Activated T-helper 1 cell treated with anti-CD3 and anti-CD28 coated beads, Interleukin-12 subunit alpha, Interleukin-12 subunit beta, Interleukin-2, Interleukin-4 antibody, amounts not matched to agents 30 ng/mL and 10 ng/mL and 1 ng/mL, durations not matched to agents 14 hours and 24 hours and 36 hours (primary cell): ENCODE measurements at regions not wholly inside any gene's neighbourhood (a gene's known extent, or its start where the extent isn't known, plus 50 kb on each side); places are given as distances from the start of the nearest gene placed in this dataset.

Source experiments
- DNase-seq: peaks from one replicate; pipeline ENCODE4 v3.0.0; 2021; ENCODE audit warnings: low spot score
- H3K27ac Mint-ChIP-seq: one replicate; pipeline ENCODE4 v1.8.0; 2021; ENCODE audit warnings: mild to moderate bottlenecking, mixed read lengths
- H3K27me3 Mint-ChIP-seq: one replicate; pipeline ENCODE4 v1.8.0; 2022; ENCODE audit warnings: mild to moderate bottlenecking, moderate library complexity, mixed read lengths; ENCODE audit not compliant: insufficient read depth
- H3K36me3 Mint-ChIP-seq: one replicate; pipeline ENCODE4 v1.8.0; 2021; ENCODE audit warnings: low read depth, mixed read lengths
- H3K4me1 Mint-ChIP-seq: one replicate; pipeline ENCODE4 v1.8.0; 2021; ENCODE audit warnings: low read depth, mixed read lengths
- H3K4me3 Mint-ChIP-seq: one replicate; pipeline ENCODE4 v1.8.0; 2021; ENCODE audit warnings: mild to moderate bottlenecking, moderate library complexity, mixed read lengths
- H3K9me3 Mint-ChIP-seq: one replicate; pipeline ENCODE4 v1.8.0; 2021; ENCODE audit warnings: mixed read lengths
- intact Hi-C: fragments of 100-400 bp; cut with micrococcal nuclease; formaldehyde crosslinking; loops from one replicate; pipeline ENCODE4 v1.15.1; 2024

DNA sequence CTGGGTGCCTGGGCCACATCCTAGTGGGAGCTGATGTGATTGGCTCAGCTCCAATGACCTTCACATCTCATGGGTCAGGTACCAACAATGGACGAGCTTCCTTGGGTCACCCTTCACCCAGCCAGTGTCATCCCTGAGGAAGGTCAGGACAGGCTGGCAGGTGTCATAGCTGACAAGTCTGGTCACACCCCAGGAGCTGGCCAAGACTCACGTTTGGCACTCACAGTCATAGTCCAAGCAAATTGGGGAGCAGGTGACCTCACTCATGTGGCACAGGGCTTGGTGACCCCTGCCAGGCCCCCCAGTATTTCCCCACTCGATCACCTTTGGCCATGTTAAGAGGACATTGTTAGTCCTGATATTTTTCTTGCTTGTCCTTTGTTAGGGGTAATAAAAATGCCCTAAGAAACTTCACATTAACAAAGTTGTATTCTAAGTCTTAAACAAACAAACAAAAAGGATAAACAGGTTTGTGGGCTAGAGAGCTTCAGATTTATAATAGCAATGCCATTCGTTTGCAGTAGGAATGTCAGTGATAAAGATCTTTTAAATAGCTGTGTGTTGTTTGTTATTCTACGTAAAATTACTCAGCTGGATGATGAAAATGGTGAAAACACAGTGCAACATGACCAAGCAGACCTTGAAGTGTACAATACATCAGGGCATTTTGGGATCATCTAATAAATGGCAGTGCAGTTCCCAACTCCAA is 79.5 kb upstream of the POMGNT2 start:
- intact Hi-C loops, result no loop called here
- Mint-ChIP-seq H3K9me3 (no peaks in the 10 kb centered on the region), H3K27me3 (peaks cover 7% of the 10 kb centered on the region), H3K27ac (no peak overlapping the region), H3K4me3 (no peak overlapping the region), H3K4me1 (peaks cover 28% of the 10 kb centered on the region), H3K36me3 (peaks cover 1% of the 10 kb centered on the region)
- no peak for DNase-seq

DNA sequence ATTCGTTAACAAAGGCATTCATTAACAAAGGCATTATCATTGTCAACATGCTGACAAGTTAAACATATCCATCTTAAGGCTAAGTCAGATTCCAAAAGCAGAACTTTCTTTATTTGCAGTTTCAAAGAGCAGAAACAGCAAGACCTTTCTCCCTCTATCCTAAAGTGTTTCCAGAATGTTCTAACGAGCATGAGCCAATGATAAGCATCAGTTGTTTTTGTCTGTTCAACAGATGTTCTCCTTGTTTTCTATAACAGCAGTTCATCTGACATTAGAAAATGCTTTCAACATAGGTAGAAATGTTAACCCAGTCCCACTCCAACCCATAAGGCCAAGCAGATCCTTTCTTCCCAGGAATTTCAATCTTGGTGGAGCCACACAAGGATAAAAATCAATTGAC is 77.6 kb upstream of the POMGNT2 start:
- Mint-ChIP-seq H3K4me1 (peaks cover 48% of the 10 kb centered on the region), H3K27ac (no peak overlapping the region), H3K4me3 (no peak overlapping the region), H3K9me3 (no peaks in the 10 kb centered on the region), H3K27me3 (peaks cover 2% of the 10 kb centered on the region), H3K36me3 (no peaks in the 10 kb centered on the region)
- no peak for DNase-seq
- intact Hi-C loops, result no loop called here

DNA sequence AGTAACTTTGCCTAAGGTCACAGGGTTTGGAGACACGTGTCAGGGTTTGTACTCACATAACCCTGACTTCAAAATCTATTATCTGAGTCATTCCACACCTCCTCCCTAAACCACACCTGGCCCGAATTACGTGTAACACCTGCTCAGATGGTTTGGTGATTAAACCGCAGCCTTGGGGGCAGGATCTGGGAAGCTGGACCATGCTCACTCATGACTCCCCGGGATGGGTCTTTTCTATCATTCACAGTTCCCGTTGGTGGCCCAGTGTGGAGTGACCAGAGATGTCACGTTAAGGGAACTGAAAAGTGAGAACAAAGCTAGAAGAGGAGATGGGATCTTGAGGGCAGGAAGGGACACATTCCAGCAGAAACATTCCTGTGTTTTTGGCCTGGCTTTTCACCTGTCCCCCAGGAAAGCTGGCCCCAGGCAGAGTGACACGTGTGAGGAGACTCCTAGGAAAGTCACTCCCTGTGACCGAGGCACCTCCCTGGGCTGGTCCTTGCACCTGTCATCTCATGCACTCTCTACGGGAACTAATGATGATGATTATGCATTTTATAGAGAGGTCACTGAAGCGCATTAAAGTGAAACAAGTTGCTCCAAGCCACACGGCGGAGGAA is 75.4 kb upstream of the POMGNT2 start:
- Mint-ChIP-seq H3K4me3 (peak overlapping the region; percentile 55), H3K4me1 (peaks cover 60% of the 10 kb centered on the region), H3K9me3 (no peaks in the 10 kb centered on the region), H3K27ac (peak overlapping the region; percentile 80), H3K36me3 (no peaks in the 10 kb centered on the region), H3K27me3 (peaks cover 4% of the 10 kb centered on the region)
- intact Hi-C loops, result loop anchor here (2.0 kb wide), 3 partner anchors 19 to 207 kb away; no protein-coding TSS in a partner anchor
- peak; percentile 45 for DNase-seq

DNA sequence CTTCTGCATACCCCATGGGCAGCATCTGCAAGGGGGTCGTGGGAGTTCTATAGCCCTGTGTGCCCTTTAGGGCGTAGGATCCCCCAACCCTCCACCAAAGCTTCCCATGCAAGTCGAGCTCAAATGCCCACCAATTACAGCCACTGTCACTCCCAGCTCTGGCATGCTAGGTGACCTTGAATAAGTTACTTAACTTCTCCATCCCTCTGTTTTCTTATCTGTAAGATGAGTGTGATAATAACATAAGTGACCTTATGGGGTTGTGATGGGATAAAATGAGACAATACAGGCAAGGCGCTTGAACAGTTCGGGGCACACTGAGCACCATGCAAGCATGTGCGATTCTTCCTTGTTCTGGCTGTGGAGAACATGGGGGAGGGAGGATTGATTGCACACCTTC is 74.8 kb upstream of the POMGNT2 start:
- DNase-seq, result no peak
- Mint-ChIP-seq H3K4me3 (peak overlapping the region; percentile 55), H3K9me3 (no peaks in the 10 kb centered on the region), H3K27me3 (peaks cover 4% of the 10 kb centered on the region), H3K36me3 (peaks cover under 1% of the 10 kb centered on the region), H3K4me1 (peaks cover 62% of the 10 kb centered on the region), H3K27ac (peak overlapping the region; percentile 80)
- intact Hi-C loops, result loop anchor here (2.0 kb wide), 3 partner anchors 18 to 208 kb away; no protein-coding TSS in a partner anchor

DNA sequence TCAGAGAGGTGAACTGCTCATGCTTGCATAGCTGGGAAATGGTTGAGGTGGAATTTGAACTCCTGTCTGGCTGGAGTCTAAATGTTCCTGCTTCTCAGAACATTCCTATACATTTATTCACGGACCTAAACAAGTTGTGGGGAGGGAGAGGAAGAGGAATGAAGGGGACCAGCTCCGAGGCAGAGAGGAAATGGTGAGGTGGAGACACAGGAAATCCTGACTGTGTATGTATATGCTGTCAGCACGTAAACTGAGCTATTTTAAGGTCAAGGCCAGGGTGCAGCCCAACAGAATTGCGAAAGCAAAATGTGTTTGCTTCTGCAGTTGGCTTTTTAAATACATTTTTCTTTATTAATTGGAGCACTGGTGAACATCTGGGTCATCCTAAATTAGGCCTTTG is 74.1 kb upstream of the POMGNT2 start:
- H3K9me3 Mint-ChIP-seq, result no peaks in the 10 kb centered on the region
- peaks cover 4% of the 10 kb centered on the region for H3K27me3 Mint-ChIP-seq
- H3K4me1 Mint-ChIP-seq, result peaks cover 62% of the 10 kb centered on the region
- peak overlapping the region; percentile 80 for H3K27ac Mint-ChIP-seq
- H3K36me3 Mint-ChIP-seq, result peaks cover 2% of the 10 kb centered on the region
- peak overlapping the region; percentile 36 for H3K4me3 Mint-ChIP-seq
- DNase-seq, result peak; percentile 48
- intact Hi-C loops, result loop anchor here (2.0 kb wide), 3 partner anchors 17 to 209 kb away; no protein-coding TSS in a partner anchor

DNA sequence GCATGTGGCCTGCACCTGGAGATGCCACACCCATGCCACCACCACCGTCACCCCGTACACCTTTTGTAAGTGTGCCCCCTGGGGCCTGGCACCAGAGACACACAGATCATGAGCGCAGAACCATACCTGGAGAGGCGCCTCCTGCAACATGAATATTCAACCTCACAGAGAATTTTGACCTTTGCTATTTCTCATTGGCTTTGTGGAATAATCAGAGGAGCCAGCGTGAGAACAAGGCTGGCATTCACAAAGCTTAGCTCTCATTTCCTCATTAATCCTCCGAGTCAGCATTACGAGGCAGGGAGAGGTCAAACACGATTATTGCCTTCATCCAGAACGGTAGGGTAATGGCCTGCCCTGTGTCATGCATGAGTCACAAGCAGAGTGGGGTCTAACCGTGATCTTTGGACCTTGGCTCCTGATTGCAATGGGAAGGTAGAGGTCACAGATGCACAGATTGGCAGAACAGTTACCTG is 73.0 kb upstream of the POMGNT2 start:
- Mint-ChIP-seq H3K36me3 (peaks cover 9% of the 10 kb centered on the region), H3K4me3 (no peak overlapping the region), H3K27ac (peak overlapping the region; percentile 5), H3K9me3 (peaks cover 8% of the 10 kb centered on the region), H3K27me3 (peaks cover 4% of the 10 kb centered on the region), H3K4me1 (peaks cover 62% of the 10 kb centered on the region)
- intact Hi-C loops, result no loop called here
- DNase-seq, result no peak

DNA sequence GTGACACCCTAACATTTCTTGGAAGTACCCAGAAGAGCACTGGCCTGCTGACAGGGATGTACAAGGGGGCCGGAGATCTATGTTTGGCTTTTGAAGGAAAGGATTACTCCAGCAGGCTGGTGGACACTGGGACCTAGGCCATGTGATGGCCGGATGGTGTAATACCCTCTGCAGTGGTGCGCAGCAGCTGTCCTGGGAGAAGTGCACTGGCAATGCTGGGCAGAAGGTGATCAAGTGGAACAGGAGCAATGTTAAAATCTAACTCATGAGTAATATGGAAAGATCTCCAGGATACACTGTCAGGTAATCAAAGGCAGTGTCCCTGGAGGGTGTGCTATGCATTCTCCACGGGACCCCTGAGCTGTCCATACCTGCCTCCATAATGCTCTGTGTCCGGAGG is 71.2 kb upstream of the POMGNT2 start:
- intact Hi-C loops, result no loop called here
- no peak overlapping the region for H3K27ac Mint-ChIP-seq
- H3K4me1 Mint-ChIP-seq, result peaks cover 48% of the 10 kb centered on the region

DNA sequence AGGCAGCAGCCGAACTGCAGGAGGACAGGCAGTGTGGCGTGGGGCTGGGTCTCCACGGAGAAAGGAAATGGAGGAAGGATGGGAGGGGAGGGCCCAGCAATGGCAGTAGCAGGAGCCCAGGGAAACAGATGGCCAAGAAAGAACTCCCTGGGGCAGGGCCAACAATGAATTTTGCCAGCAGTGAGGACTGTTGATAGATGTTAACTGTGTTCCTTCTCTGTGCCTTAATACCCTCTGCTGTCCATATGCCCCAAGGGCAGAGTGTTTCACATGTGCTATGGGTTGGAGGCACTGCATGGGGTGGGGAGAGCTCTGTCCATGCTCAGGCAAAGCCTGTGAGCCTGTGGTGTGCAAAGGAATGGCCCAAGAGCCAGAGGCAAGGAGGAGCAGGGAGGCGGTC is 70.8 kb upstream of the POMGNT2 start:
- Mint-ChIP-seq H3K27me3 (peaks cover 2% of the 10 kb centered on the region), H3K9me3 (peaks cover 21% of the 10 kb centered on the region), H3K36me3 (peaks cover 13% of the 10 kb centered on the region), H3K4me3 (no peak overlapping the region), H3K4me1 (peaks cover 46% of the 10 kb centered on the region), H3K27ac (peak overlapping the region; percentile 26)
- intact Hi-C loops, result no loop called here
- no peak for DNase-seq

More for the DNA sequence above, 71.2 kb upstream of the POMGNT2 start:
- H3K9me3 Mint-ChIP-seq, result peaks cover 21% of the 10 kb centered on the region
- H3K4me3 Mint-ChIP-seq, result no peak overlapping the region
- peaks cover 2% of the 10 kb centered on the region for H3K27me3 Mint-ChIP-seq
- DNase-seq, result no peak
- peaks cover 13% of the 10 kb centered on the region for H3K36me3 Mint-ChIP-seq

DNA sequence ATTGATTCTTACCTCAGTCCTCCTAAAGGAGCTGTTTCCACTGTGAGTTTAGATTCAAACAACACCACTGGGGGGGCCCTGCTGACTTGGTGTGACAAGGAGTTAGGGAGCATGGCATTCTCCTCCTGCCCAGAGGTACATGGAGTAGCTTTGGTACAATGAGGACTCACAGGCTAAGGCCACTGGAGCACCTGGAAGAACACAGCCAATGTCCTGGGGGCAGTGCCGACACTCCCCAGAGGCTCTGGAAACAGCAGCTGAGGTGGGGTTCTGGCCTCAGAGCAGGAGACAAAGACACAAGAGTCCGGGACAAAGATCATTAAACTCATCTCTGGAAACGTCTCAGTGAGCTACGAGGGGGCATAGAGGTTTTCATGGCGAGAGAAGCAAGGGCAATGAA is 69.7 kb upstream of the POMGNT2 start:
- Mint-ChIP-seq H3K36me3 (peaks cover 13% of the 10 kb centered on the region), H3K27ac (no peak overlapping the region), H3K4me1 (peaks cover 35% of the 10 kb centered on the region), H3K4me3 (no peak overlapping the region), H3K27me3 (peaks cover 7% of the 10 kb centered on the region), H3K9me3 (peaks cover 21% of the 10 kb centered on the region)
- DNase-seq, result no peak
- intact Hi-C loops, result no loop called here

DNA sequence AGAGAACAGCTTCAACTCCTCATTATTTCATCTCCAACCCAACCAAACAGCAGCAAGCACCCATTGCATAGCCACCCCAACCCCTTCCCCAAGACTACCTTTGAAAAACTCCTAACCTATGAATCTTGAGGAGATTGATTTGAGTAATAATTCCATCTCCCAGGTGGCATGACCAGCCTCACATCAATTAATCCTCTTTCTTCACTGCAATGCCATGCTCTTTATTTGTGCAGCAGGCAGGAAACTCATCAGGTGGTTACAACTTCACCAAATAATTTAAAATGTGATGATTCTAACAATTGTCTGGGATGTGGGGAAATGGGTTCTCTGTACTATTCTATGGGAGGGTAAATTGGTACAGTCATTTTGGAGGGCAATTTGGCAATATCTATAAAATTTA is 68.1 kb upstream of the POMGNT2 start:
- H3K27ac Mint-ChIP-seq, result no peak overlapping the region
- H3K4me1 Mint-ChIP-seq, result peaks cover 19% of the 10 kb centered on the region

DNA sequence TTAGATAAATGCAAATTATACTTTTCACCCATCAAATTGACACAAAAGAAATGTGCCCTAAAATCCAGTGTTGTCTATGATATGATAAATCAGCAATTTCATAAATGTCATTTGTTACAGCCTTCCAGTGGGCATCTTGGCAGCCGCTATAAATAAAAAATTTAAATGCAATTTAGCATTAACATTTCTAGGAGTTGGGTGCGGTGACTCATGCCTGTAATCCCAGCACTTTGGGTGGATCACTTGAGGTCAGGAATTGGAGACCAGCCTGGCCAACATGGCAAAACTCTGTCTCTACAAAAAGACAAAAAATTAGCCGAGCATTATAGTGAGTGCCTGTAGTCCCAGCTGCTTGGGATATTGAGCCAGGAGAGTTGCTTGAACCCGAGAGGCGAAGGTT is 65.9 kb upstream of the POMGNT2 start:
- peaks cover 11% of the 10 kb centered on the region for H3K27me3 Mint-ChIP-seq

More for the DNA sequence above, 68.1 kb upstream of the POMGNT2 start:
- DNase-seq, result no peak
- intact Hi-C loops, result no loop called here
- peaks cover 29% of the 10 kb centered on the region for H3K9me3 Mint-ChIP-seq
- peaks cover 13% of the 10 kb centered on the region for H3K36me3 Mint-ChIP-seq
- peaks cover 12% of the 10 kb centered on the region for H3K27me3 Mint-ChIP-seq
- H3K4me3 Mint-ChIP-seq, result no peak overlapping the region

DNA sequence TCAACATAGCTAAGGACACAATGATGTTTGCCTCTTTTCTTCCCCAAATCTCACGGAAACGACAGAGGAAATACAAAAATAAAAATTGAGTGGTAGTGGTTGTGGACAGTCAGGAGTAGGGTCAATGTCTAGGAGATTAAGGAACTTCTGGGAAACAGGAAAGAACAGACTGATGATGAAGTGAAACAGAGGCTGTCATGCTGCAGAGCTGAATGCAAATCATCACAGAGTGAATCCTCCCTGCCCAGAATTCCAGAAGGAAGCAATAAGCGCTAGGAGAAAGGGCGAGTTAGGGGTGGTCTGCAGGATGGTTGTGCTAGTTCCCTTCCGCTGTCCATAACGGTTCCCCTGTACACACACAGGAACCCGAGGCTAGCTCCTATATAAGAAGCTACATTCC is 64.7 kb upstream of the POMGNT2 start:
- H3K27me3 Mint-ChIP-seq, result peaks cover 11% of the 10 kb centered on the region
- H3K36me3 Mint-ChIP-seq, result peaks cover 23% of the 10 kb centered on the region
- DNase-seq, result no peak
- intact Hi-C loops, result no loop called here
- no peak overlapping the region for H3K4me3 Mint-ChIP-seq
- no peak overlapping the region for H3K27ac Mint-ChIP-seq
- H3K9me3 Mint-ChIP-seq, result peaks cover 48% of the 10 kb centered on the region
- H3K4me1 Mint-ChIP-seq, result no peaks in the 10 kb centered on the region

More for the DNA sequence above, 65.9 kb upstream of the POMGNT2 start:
- no peak for DNase-seq
- intact Hi-C loops, result no loop called here
- Mint-ChIP-seq H3K27ac (no peak overlapping the region), H3K4me3 (no peak overlapping the region), H3K36me3 (peaks cover 16% of the 10 kb centered on the region), H3K4me1 (peaks cover 7% of the 10 kb centered on the region), H3K9me3 (peaks cover 36% of the 10 kb centered on the region)

DNA sequence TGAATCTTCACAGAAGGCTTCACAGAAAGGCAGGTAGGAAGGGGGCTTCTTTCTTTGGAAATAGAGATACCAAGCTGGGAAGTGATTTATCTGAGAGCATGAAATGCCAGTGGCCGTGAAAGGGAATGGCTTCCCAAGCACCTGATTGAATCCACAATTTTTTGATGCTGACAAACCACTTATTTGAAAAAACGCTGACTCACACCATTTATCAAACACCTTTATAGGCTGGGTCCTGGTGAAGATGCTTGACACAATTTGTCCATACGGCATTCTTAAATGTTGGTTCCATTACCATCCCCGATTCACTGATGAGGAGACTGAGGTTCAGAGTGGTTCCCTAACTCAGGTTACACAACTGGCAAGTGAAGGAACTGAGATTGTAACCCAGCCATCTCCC is 64.1 kb upstream of the POMGNT2 start:
- Mint-ChIP-seq H3K36me3 (peaks cover 24% of the 10 kb centered on the region), H3K4me1 (no peaks in the 10 kb centered on the region), H3K27ac (no peak overlapping the region), H3K27me3 (peaks cover 11% of the 10 kb centered on the region), H3K4me3 (no peak overlapping the region), H3K9me3 (peaks cover 50% of the 10 kb centered on the region)
- DNase-seq, result no peak
- intact Hi-C loops, result loop anchor here (10.0 kb wide), 1 partner anchor 455 kb away; the partner anchor contains the start of gene ANO10
